Kidney (tissue), 13 donors: ENCODE measurements at regions not wholly inside any gene's neighbourhood (a gene's known extent, or its start where the extent isn't known, plus 50 kb on each side); places are given as distances from the start of the nearest gene placed in this dataset.

Source experiments
- DNase-seq, 5 donors: peaks; one replicate each; pipeline ENCODE4 v3.0.0-alpha.2; 2013 to 2020
- FAIRE-seq: peaks from 2 replicates; lab custom pipeline; 2012; peaks lifted over from hg19 to GRCh38; lab: Jason Lieb, UNC
- H3K27ac ChIP-seq, 2 donors: one replicate each; pipeline ENCODE4 v1.7.0; 2013; ENCODE audit warnings: low read depth in 2 of 2, low read length in 2 of 2, inconsistent platforms in 1 of 2
- H3K27me3 ChIP-seq: one replicate; pipeline ENCODE4 v1.7.1; 2013; ENCODE audit warnings: low read length, inconsistent platforms; ENCODE audit not compliant: control insufficient read depth, insufficient read depth
- H3K36me3 ChIP-seq, 3 donors: one replicate each; pipeline versions ENCODE4 v1.7.0 to v1.7.1; 2013; ENCODE audit warnings: low read length in 3 of 3, control low read depth in 1 of 3, inconsistent platforms in 1 of 3; ENCODE audit not compliant: insufficient read depth in 3 of 3, control insufficient read depth in 2 of 3
- H3K4me1 ChIP-seq, 3 donors: one replicate each; pipeline versions ENCODE4 v1.7.0 to v1.7.1; 2013; ENCODE audit warnings: low read length in 3 of 3, inconsistent platforms in 1 of 3, low read depth in 1 of 3; ENCODE audit not compliant: control insufficient read depth in 2 of 3, insufficient read depth in 2 of 3
- H3K4me3 ChIP-seq, 3 donors: one replicate each; pipeline versions ENCODE4 v1.7.0 to v1.8.1; 2013; ENCODE audit warnings: low read length in 3 of 3, control low read depth in 1 of 3, inconsistent platforms in 1 of 3
- H3K9ac ChIP-seq, 3 donors: one replicate each; pipeline versions ENCODE4 v1.7.0 to v1.7.1; 2013; ENCODE audit warnings: low read length in 3 of 3, control low read depth in 1 of 3, inconsistent platforms in 1 of 3
- H3K9me3 ChIP-seq, 3 donors: one replicate each; pipeline versions ENCODE4 v1.7.0 to v1.7.1; 2013; ENCODE audit warnings: low read length in 3 of 3, control low read depth in 1 of 3, inconsistent platforms in 1 of 3; ENCODE audit not compliant: control insufficient read depth in 2 of 3, insufficient read depth in 1 of 3
- CTCF ChIP-seq: IDR thresholded peaks from 3 replicates; pipeline ENCODE4 v1.5.1; 2012; ENCODE audit warnings: mild to moderate bottlenecking, moderate library complexity, borderline replicate concordance; ENCODE audit not compliant: insufficient read depth; ENCODE audit errors: extremely low read depth
- intact Hi-C: fragments of 100-400 bp; cut with DNase I; formaldehyde crosslinking; loops from one replicate; pipeline ENCODE4 v1.11.1; 2022
- donor health status: control.
- donor health status: control.
- donor health status: control.
- donor health status: control.
- donor health status: control.
- donor health status: DM: yes; HTN: yes; CAD: no.
- donor health status: Normal renal cell carcinoma (clear cell type).

- Histone ChIP-seq H3K9me3 (no peaks in the 10 kb centered on the region), H3K9ac (no peak overlapping the region), H3K4me3 (no peak overlapping the region), H3K27me3 (no peaks in the 10 kb centered on the region), H3K36me3 (no peaks in the 10 kb centered on the region), H3K4me1 (no peaks in the 10 kb centered on the region), H3K27ac (no peak overlapping the region)
- no peak for DNase-seq
- intact Hi-C loops = no loop called here
- no peak for FAIRE-seq
- no peak for TF ChIP-seq CTCF
Measured at GRCh38 chr4:173912384-173912783, 371.1 kb downstream of the FBXO8 start.

DNA sequence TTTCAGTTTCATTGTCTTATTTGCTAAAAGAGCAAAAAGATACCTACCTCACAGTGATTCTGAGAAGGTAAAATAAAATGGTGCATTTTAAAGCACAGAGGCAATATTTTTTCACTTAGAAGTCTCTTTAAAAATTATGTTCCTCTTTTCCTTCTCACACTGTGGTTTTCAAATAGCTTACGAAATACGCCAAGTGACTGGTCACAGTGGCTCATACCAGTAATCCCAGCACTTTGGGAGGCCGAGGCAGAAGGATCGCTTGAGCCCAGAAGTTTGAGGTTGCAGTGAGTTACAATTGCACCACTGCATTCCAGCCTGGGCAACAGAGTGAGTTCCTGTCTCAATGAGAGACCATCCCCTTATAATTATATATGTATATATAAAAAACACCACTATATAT is 372.6 kb downstream of the FBXO8 start:
- no peaks in the 10 kb centered on the region for H3K36me3 ChIP-seq
- intact Hi-C loops = no loop called here
- H3K27me3 ChIP-seq = no peaks in the 10 kb centered on the region
- FAIRE-seq (no peak), DNase-seq (no peak)
- H3K4me3 ChIP-seq = no peak overlapping the region
- no peaks in the 10 kb centered on the region for H3K9me3 ChIP-seq
- no peak overlapping the region for H3K27ac ChIP-seq
- TF ChIP-seq CTCF = no peak
- no peaks in the 10 kb centered on the region for H3K4me1 ChIP-seq
- no peak overlapping the region for H3K9ac ChIP-seq

DNA sequence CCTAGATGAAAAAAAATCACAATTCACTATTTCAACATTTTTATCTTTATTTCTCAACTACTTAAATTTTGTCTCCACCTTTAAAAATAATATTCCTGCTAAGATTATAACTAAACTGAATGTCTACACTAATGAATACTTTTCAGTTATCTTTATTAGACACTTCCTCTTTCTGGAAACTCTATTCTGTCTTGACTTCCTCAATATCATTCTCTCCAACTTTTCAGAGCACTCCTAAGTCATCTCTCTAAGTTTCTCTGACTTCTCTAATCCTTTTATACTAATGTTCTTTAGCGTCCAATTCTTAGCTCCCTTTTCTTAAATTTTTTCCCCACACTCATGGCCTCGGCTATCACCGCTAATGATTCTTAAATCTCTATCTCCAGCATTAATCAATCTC is 374.2 kb downstream of the FBXO8 start:
- Histone ChIP-seq H3K4me1 (no peaks in the 10 kb centered on the region), H3K27me3 (no peaks in the 10 kb centered on the region), H3K27ac (no peak overlapping the region), H3K4me3 (no peak overlapping the region), H3K36me3 (no peaks in the 10 kb centered on the region), H3K9me3 (no peaks in the 10 kb centered on the region), H3K9ac (no peak overlapping the region)
- TF ChIP-seq CTCF = no peak
- DNase-seq (no peak), FAIRE-seq (no peak)
- intact Hi-C loops = no loop called here

- H3K4me3 ChIP-seq = no peak overlapping the region
- TF ChIP-seq CTCF = no peak
- no peak overlapping the region for H3K9ac ChIP-seq
- DNase-seq (no peak), FAIRE-seq (no peak)
- H3K27me3 ChIP-seq = no peaks in the 10 kb centered on the region
- intact Hi-C loops = no loop called here
- no peaks in the 10 kb centered on the region for H3K4me1 ChIP-seq
- H3K36me3 ChIP-seq = no peaks in the 10 kb centered on the region
- H3K9me3 ChIP-seq = no peaks in the 10 kb centered on the region
- no peak overlapping the region for H3K27ac ChIP-seq
Measured at GRCh38 chr4:173899813-173900212, 369.8 kb upstream of the HAND2 start.
